Activated T-cell treated with anti-CD3 and anti-CD28 coated beads, Interleukin-2, amount 50 U/mL, for 1 hour (primary cell): ENCODE measurements at regions not wholly inside any gene's neighbourhood (a gene's known extent, or its start where the extent isn't known, plus 50 kb on each side); places are given as distances from the start of the nearest gene placed in this dataset.
"Not testable (repeated sequence)": the region's sequence is repeated elsewhere in the genome, so short reads cannot be mapped to it uniquely, and the experiment has no call there.

Source experiments
- DNase-seq: peaks from one replicate; pipeline ENCODE4 v3.0.0-alpha.2; 2020

- no peak for DNase-seq
Observed at GRCh38 chr6:133802861-133803260, 86.1 kb upstream of the TCF21 start.

- DNase-seq, result no peak
Observed at GRCh38 chr6:133804265-133804664, 84.6 kb upstream of the TCF21 start.

GRCh38 chr6:133805876-133806275, 83.0 kb upstream of the TCF21 start:
- DNase-seq, result no peak

- DNase-seq, result no peak
Observed at GRCh38 chr6:133806382-133807140, 82.4 kb upstream of the TCF21 start.

- no peak for DNase-seq
Observed at GRCh38 chr6:133807501-133807900, 81.4 kb upstream of the TCF21 start.

- DNase-seq, result no peak
Observed at GRCh38 chr6:133809406-133809805, 79.5 kb upstream of the TCF21 start.

GRCh38 chr6:133811557-133811956, 77.4 kb upstream of the TCF21 start:
- no peak for DNase-seq

- not testable (repeated sequence) for DNase-seq
Observed at GRCh38 chr6:133812446-133812845, 76.5 kb upstream of the TCF21 start.

GRCh38 chr6:133814238-133814637, 74.7 kb upstream of the TCF21 start:
- DNase-seq, result no peak

- no peak for DNase-seq
Observed at GRCh38 chr6:133814797-133815196, 74.1 kb upstream of the TCF21 start.

- DNase-seq, result no peak
Observed at GRCh38 chr6:133815313-133815712, 73.6 kb upstream of the TCF21 start.

- DNase-seq, result no peak
Observed at GRCh38 chr6:133816171-133816570, 72.7 kb upstream of the TCF21 start.

- peak; percentile 38 for DNase-seq
Observed at GRCh38 chr6:133817460-133818047, 71.4 kb upstream of the TCF21 start.

- no peak for DNase-seq
Observed at GRCh38 chr6:133818320-133818719, 70.6 kb upstream of the TCF21 start.

- no peak for DNase-seq
Observed at GRCh38 chr6:133820208-133820607, 68.7 kb upstream of the TCF21 start.

GRCh38 chr6:133827766-133828165, 61.1 kb upstream of the TCF21 start:
- DNase-seq, result no peak

- DNase-seq, result no peak
Observed at GRCh38 chr6:133833949-133834359, 55.0 kb upstream of the TCF21 start.

- no peak for DNase-seq
Observed at GRCh38 chr6:133834472-133835170, 54.3 kb upstream of the TCF21 start.

- DNase-seq, result no peak
Observed at GRCh38 chr6:133835901-133836300, 53.0 kb upstream of the TCF21 start.

GRCh38 chr6:133837801-133838349, 51.0 kb upstream of the TCF21 start:
- DNase-seq, result peak; percentile 58
